ENCODE measurements at regions not wholly inside any gene's neighbourhood (a gene's known extent, or its start where the extent isn't known, plus 50 kb on each side); places are given as distances from the start of the nearest gene placed in this dataset.

- no peak for DNase-seq (ENCODE audit: low spot score)
- no peak for TF ChIP-seq CTCF (IDR thresholded peaks at IDR 0.05; ENCODE audit: poor library complexity, severe bottlenecking)
- Histone ChIP-seq H3K9me3 (ENCODE audit: severe bottlenecking) (peaks cover 6% of the 10 kb centered on the region), H3K27ac (ENCODE audit: poor library complexity, severe bottlenecking) (peak overlapping the region; percentile 93), H3K27me3 (ENCODE audit: insufficient read depth, poor library complexity, severe bottlenecking) (no peaks in the 10 kb centered on the region), H3K4me1 (ENCODE audit: insufficient read depth, poor library complexity, severe bottlenecking) (peaks cover 31% of the 10 kb centered on the region), H3K4me3 (ENCODE audit: severe bottlenecking) (no peak overlapping the region), H3K36me3 (ENCODE audit: low read depth) (no peaks in the 10 kb centered on the region)
- ATAC-seq (ENCODE audit: low read depth): no peak
Measured at GRCh38 chr20:10762216-10762615, 88.4 kb upstream of the JAG1 start.

GRCh38 chr20:10763112-10763511 lies 89.3 kb upstream of the JAG1 start:
- DNase-seq (ENCODE audit: low spot score): no peak
- Histone ChIP-seq H3K9me3 (ENCODE audit: severe bottlenecking) (peaks cover 2% of the 10 kb centered on the region), H3K4me1 (ENCODE audit: insufficient read depth, poor library complexity, severe bottlenecking) (peaks cover 28% of the 10 kb centered on the region), H3K27ac (ENCODE audit: poor library complexity, severe bottlenecking) (no peak overlapping the region), H3K4me3 (ENCODE audit: severe bottlenecking) (no peak overlapping the region), H3K27me3 (ENCODE audit: insufficient read depth, poor library complexity, severe bottlenecking) (no peaks in the 10 kb centered on the region), H3K36me3 (ENCODE audit: low read depth) (no peaks in the 10 kb centered on the region)
- ATAC-seq (ENCODE audit: low read depth): no peak
- TF ChIP-seq CTCF (IDR thresholded peaks at IDR 0.05; ENCODE audit: poor library complexity, severe bottlenecking): no peak

GRCh38 chr20:10769700-10770099 lies 95.9 kb upstream of the JAG1 start:
- no peak for TF ChIP-seq CTCF (IDR thresholded peaks at IDR 0.05; ENCODE audit: poor library complexity, severe bottlenecking)
- Histone ChIP-seq H3K4me3 (ENCODE audit: severe bottlenecking) (no peak overlapping the region), H3K27ac (ENCODE audit: poor library complexity, severe bottlenecking) (no peak overlapping the region), H3K27me3 (ENCODE audit: insufficient read depth, poor library complexity, severe bottlenecking) (no peaks in the 10 kb centered on the region), H3K9me3 (ENCODE audit: severe bottlenecking) (no peaks in the 10 kb centered on the region), H3K4me1 (ENCODE audit: insufficient read depth, poor library complexity, severe bottlenecking) (peaks cover 7% of the 10 kb centered on the region), H3K36me3 (ENCODE audit: low read depth) (no peaks in the 10 kb centered on the region)
- peak; percentile 59 for ATAC-seq (ENCODE audit: low read depth)
- no peak for DNase-seq (ENCODE audit: low spot score)

- Histone ChIP-seq H3K36me3 (ENCODE audit: low read depth) (no peaks in the 10 kb centered on the region), H3K4me3 (ENCODE audit: severe bottlenecking) (no peak overlapping the region), H3K9me3 (ENCODE audit: severe bottlenecking) (no peaks in the 10 kb centered on the region), H3K4me1 (ENCODE audit: insufficient read depth, poor library complexity, severe bottlenecking) (peaks cover 7% of the 10 kb centered on the region), H3K27ac (ENCODE audit: poor library complexity, severe bottlenecking) (no peak overlapping the region), H3K27me3 (ENCODE audit: insufficient read depth, poor library complexity, severe bottlenecking) (no peaks in the 10 kb centered on the region)
- DNase-seq (ENCODE audit: low spot score) (no peak), ATAC-seq (ENCODE audit: low read depth) (no peak)
- TF ChIP-seq CTCF (IDR thresholded peaks at IDR 0.05; ENCODE audit: poor library complexity, severe bottlenecking): no peak
Measured at GRCh38 chr20:10770753-10771152, 97.0 kb upstream of the JAG1 start.

- no peaks in the 10 kb centered on the region for H3K36me3 ChIP-seq (ENCODE audit: low read depth)
- ATAC-seq (ENCODE audit: low read depth) (peak; percentile 44; the same call in 2 of the 3 replicates), DNase-seq (ENCODE audit: low spot score) (no peak)
- no peaks in the 10 kb centered on the region for H3K27me3 ChIP-seq (ENCODE audit: insufficient read depth, poor library complexity, severe bottlenecking)
- TF ChIP-seq CTCF (IDR thresholded peaks at IDR 0.05; ENCODE audit: poor library complexity, severe bottlenecking): no peak
- no peak overlapping the region for H3K27ac ChIP-seq (ENCODE audit: poor library complexity, severe bottlenecking)
- no peaks in the 10 kb centered on the region for H3K9me3 ChIP-seq (ENCODE audit: severe bottlenecking)
- no peak overlapping the region for H3K4me3 ChIP-seq (ENCODE audit: severe bottlenecking)
- H3K4me1 ChIP-seq (ENCODE audit: insufficient read depth, poor library complexity, severe bottlenecking): peaks cover 7% of the 10 kb centered on the region
Measured at GRCh38 chr20:10771435-10772140, 97.8 kb upstream of the JAG1 start.

All from RWPE2 (cell line).